Endothelial cell of umbilical vein (primary cell): ENCODE measurements at regions not wholly inside any gene's neighbourhood (a gene's known extent, or its start where the extent isn't known, plus 50 kb on each side); places are given as distances from the start of the nearest gene placed in this dataset.

Source experiments
- CTCF ChIP-seq, 2 donors: IDR thresholded peaks; 1 replicate in 1 of 2; 2 replicates in 1 of 2; pipeline ENCODE4 v1.5.1; 2011; ENCODE audit warnings: low read length in 2 of 2, mild to moderate bottlenecking in 2 of 2, moderate library complexity in 2 of 2, control low read depth in 1 of 2, inconsistent platforms in 1 of 2, low read depth in 1 of 2; ENCODE audit not compliant: insufficient read depth in 1 of 2; ENCODE audit errors: extremely low read depth in 1 of 2
- EZH2 ChIP-seq: IDR thresholded peaks from 2 replicates; pipeline ENCODE4 v1.6.1; 2012; ENCODE audit warnings: borderline replicate concordance, low read depth, mild to moderate bottlenecking, moderate library complexity, low read length, inconsistent platforms; ENCODE audit not compliant: severe bottlenecking

GRCh38 chr1:230476622-230477003 is 50.5 kb upstream of the PGBD5 start:
- TF ChIP-seq CTCF (IDR thresholded peaks at IDR 0.05; ENCODE audit: extremely low read depth in 1 of 2, insufficient read depth in 1 of 2, low read depth in 1 of 2, low read length in 2 of 2) (no peak), EZH2 (no peak)
